ENCODE measurements at regions not wholly inside any gene's neighbourhood (a gene's known extent, or its start where the extent isn't known, plus 50 kb on each side); places are given as distances from the start of the nearest gene placed in this dataset.

- TF ChIP-seq, protein P1, sequence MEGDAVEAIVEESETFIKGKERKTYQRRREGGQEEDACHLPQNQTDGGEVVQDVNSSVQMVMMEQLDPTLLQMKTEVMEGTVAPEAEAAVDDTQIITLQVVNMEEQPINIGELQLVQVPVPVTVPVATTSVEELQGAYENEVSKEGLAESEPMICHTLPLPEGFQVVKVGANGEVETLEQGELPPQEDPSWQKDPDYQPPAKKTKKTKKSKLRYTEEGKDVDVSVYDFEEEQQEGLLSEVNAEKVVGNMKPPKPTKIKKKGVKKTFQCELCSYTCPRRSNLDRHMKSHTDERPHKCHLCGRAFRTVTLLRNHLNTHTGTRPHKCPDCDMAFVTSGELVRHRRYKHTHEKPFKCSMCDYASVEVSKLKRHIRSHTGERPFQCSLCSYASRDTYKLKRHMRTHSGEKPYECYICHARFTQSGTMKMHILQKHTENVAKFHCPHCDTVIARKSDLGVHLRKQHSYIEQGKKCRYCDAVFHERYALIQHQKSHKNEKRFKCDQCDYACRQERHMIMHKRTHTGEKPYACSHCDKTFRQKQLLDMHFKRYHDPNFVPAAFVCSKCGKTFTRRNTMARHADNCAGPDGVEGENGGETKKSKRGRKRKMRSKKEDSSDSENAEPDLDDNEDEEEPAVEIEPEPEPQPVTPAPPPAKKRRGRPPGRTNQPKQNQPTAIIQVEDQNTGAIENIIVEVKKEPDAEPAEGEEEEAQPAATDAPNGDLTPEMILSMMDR (IDR thresholded peaks at IDR 0.05): no peak
- TF ChIP-seq POLR2A (IDR thresholded peaks at IDR 0.05): no peak
These were observed 105.7 kb upstream of the ADAMTSL1 start for GRCh38 chr9:18368206-18368605.
